ENCODE measurements at regions not wholly inside any gene's neighbourhood (a gene's known extent, or its start where the extent isn't known, plus 50 kb on each side); places are given as distances from the start of the nearest gene placed in this dataset.

DNA sequence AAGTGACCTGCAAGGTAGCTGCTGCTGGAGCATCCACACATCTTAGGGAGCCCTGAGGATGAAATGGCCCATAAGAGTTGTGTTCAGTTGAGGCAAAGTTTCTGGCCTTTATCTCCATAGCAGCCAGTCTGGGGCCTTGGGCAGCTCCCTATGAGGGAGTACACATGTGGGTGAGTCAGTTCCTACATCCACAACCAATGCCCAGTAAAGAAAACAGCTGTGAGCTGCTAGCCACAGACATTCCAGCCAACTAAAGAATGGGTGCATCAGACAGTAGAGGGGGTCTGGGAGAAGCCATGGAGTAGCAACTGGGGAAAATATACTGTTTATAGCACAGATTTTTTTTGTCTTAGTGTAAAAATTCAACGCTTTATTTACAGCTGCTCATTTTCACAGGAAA lies 720.7 kb downstream of the TLE1 start:
- no peak overlapping the region for H2AFZ ChIP-seq (ENCODE audit: low read depth, low read length)
- CTCF ChIA-PET, result interaction anchor here (1.1 kb wide), 1 partner anchor 9 kb away, joined by 3 read pairs; no protein-coding TSS in a partner anchor
- no peaks in the 10 kb centered on the region for H4K20me1 ChIP-seq (replicated peaks; ENCODE audit: control insufficient read depth, extremely low read depth, insufficient read depth, low read length)
- no peaks in the 10 kb centered on the region for H3K9me1 ChIP-seq (replicated peaks; ENCODE audit: control insufficient read depth, extremely low read depth, insufficient read depth, low read length)
- no peaks in the 10 kb centered on the region for H3K36me3 ChIP-seq (ENCODE audit: control insufficient read depth in 2 of 2, extremely low read depth in 1 of 2, insufficient read depth in 2 of 2, low read length in 2 of 2)
- dilution Hi-C loops (cut with MboI; ENCODE audit: extremely low pct_ligation_motif_present, low sequenced_read_pairs) (no loop called here), intact Hi-C loops (cut with micrococcal nuclease) (no loop called here)
- FAIRE-seq (no peak), DNase-seq (ENCODE audit: low read depth, low spot score) (no peak)
- H3K4me1 ChIP-seq (ENCODE audit: control insufficient read depth, extremely low read depth, insufficient read depth, low read length), result no peaks in the 10 kb centered on the region
- BruUV-seq (replicated peaks), result no TSS peak
- no peak overlapping the region for H3K9ac ChIP-seq (replicated peaks; ENCODE audit: extremely low read depth, insufficient read depth, low read length)
- H3K4me2 ChIP-seq (ENCODE audit: insufficient read depth, low read length), result no peak overlapping the region
- H3K4me3 ChIP-seq (replicated peaks in 1 of 3; ENCODE audit: insufficient read depth in 1 of 3, low read depth in 1 of 3, low read length in 3 of 3), result no peak overlapping the region
- POLR2A ChIA-PET, result no interaction called here
- TF ChIP-seq EZH2 (IDR thresholded peaks at IDR 0.05; ENCODE audit: borderline replicate concordance, low read depth, low read length, severe bottlenecking) (no peak), FOS (IDR thresholded peaks at IDR 0.05; ENCODE audit: borderline replicate concordance, insufficient read depth, low read length) (no peak), MYC (IDR thresholded peaks at IDR 0.05; ENCODE audit: low read depth, low read length) (no peak), GATA2 (IDR thresholded peaks at IDR 0.05; ENCODE audit: insufficient read depth, insufficient read length, low read depth, low read length) (no peak), POLR2AphosphoS5 (IDR thresholded peaks at IDR 0.05; ENCODE audit: insufficient read depth, low read depth, low read length) (no peak), JUN (IDR thresholded peaks at IDR 0.05; ENCODE audit: borderline replicate concordance, insufficient read depth, insufficient read length, low read depth) (no peak), POLR2A (IDR thresholded peaks at IDR 0.05; ENCODE audit: low read depth, low read length) (no peak)
- TF ChIP-seq, protein P1, sequence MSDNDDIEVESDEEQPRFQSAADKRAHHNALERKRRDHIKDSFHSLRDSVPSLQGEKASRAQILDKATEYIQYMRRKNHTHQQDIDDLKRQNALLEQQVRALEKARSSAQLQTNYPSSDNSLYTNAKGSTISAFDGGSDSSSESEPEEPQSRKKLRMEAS (IDR thresholded peaks at IDR 0.05; ENCODE audit: insufficient read depth, insufficient read length), result no peak
- TF ChIP-seq, protein P2, sequence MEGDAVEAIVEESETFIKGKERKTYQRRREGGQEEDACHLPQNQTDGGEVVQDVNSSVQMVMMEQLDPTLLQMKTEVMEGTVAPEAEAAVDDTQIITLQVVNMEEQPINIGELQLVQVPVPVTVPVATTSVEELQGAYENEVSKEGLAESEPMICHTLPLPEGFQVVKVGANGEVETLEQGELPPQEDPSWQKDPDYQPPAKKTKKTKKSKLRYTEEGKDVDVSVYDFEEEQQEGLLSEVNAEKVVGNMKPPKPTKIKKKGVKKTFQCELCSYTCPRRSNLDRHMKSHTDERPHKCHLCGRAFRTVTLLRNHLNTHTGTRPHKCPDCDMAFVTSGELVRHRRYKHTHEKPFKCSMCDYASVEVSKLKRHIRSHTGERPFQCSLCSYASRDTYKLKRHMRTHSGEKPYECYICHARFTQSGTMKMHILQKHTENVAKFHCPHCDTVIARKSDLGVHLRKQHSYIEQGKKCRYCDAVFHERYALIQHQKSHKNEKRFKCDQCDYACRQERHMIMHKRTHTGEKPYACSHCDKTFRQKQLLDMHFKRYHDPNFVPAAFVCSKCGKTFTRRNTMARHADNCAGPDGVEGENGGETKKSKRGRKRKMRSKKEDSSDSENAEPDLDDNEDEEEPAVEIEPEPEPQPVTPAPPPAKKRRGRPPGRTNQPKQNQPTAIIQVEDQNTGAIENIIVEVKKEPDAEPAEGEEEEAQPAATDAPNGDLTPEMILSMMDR (IDR thresholded peaks at IDR 0.05; ENCODE audit: extremely low read depth in 1 of 2, insufficient read depth in 1 of 2, low read depth in 1 of 2, low read length in 2 of 2), result no peak
- H3K9me3 ChIP-seq (replicated peaks; ENCODE audit: control insufficient read depth, insufficient read depth, low read length), result no peaks in the 10 kb centered on the region
- H3K27ac ChIP-seq (ENCODE audit: insufficient read depth, low read depth, low read length), result no peak overlapping the region
- H3K79me2 ChIP-seq (ENCODE audit: control insufficient read depth, insufficient read depth, low read length), result no peaks in the 10 kb centered on the region
- no peaks in the 10 kb centered on the region for H3K27me3 ChIP-seq (ENCODE audit: control insufficient read depth in 2 of 2, insufficient read depth in 2 of 2, low read length in 2 of 2)
